Activated naive CD8-positive, alpha-beta T cell treated with anti-CD3 and anti-CD28 coated beads, Interleukin-2, amount 50 U/mL, for 24 hours (primary cell): ENCODE measurements at regions not wholly inside any gene's neighbourhood (a gene's known extent, or its start where the extent isn't known, plus 50 kb on each side); places are given as distances from the start of the nearest gene placed in this dataset.

Experiments
- ATAC-seq: fragments of 150-1000 bp; cut with Tn5 transposase; one replicate; pipeline ENCODE4 v1.10.0; 2021
- DNase-seq: peaks from one replicate; pipeline ENCODE4 v3.0.0; 2021
- H3K27ac Mint-ChIP-seq: one replicate; pipeline ENCODE4 v1.8.0; 2021; ENCODE audit warnings: mild to moderate bottlenecking, mixed read lengths
- H3K27me3 Mint-ChIP-seq: one replicate; pipeline ENCODE4 v1.8.0; 2021; ENCODE audit warnings: mixed read lengths
- H3K36me3 Mint-ChIP-seq: one replicate; pipeline ENCODE4 v1.8.0; 2021; ENCODE audit warnings: low read depth, mixed read lengths
- H3K4me1 Mint-ChIP-seq: one replicate; pipeline ENCODE4 v1.8.0; 2021; ENCODE audit warnings: mixed read lengths
- H3K4me3 Mint-ChIP-seq: one replicate; pipeline ENCODE4 v1.8.0; 2021; ENCODE audit warnings: mild to moderate bottlenecking, moderate library complexity, mixed read lengths
- H3K9me3 Mint-ChIP-seq: one replicate; pipeline ENCODE4 v1.8.0; 2021; ENCODE audit warnings: mixed read lengths

GRCh38 chr20:22775256-22775655, 190.9 kb upstream of the FOXA2 start:
- no peaks in the 10 kb centered on the region for H3K36me3 Mint-ChIP-seq
- no peak overlapping the region for H3K4me3 Mint-ChIP-seq
- DNase-seq (no peak), ATAC-seq (no peak)
- no peak overlapping the region for H3K27ac Mint-ChIP-seq
- H3K4me1 Mint-ChIP-seq: no peaks in the 10 kb centered on the region
- peaks cover 9% of the 10 kb centered on the region for H3K9me3 Mint-ChIP-seq
- peaks cover 1% of the 10 kb centered on the region for H3K27me3 Mint-ChIP-seq

GRCh38 chr20:22775671-22776139, 191.3 kb upstream of the FOXA2 start:
- Mint-ChIP-seq H3K36me3 (no peaks in the 10 kb centered on the region), H3K27me3 (peaks cover 1% of the 10 kb centered on the region), H3K4me3 (no peak overlapping the region), H3K4me1 (no peaks in the 10 kb centered on the region), H3K27ac (no peak overlapping the region), H3K9me3 (peaks cover 9% of the 10 kb centered on the region)
- no peak for ATAC-seq
- no peak for DNase-seq

GRCh38 chr20:22776369-22776768, 192.0 kb upstream of the FOXA2 start:
- H3K4me1 Mint-ChIP-seq: no peaks in the 10 kb centered on the region
- no peak overlapping the region for H3K4me3 Mint-ChIP-seq
- ATAC-seq: no peak
- DNase-seq: no peak
- no peak overlapping the region for H3K27ac Mint-ChIP-seq
- H3K36me3 Mint-ChIP-seq: no peaks in the 10 kb centered on the region
- peaks cover 1% of the 10 kb centered on the region for H3K27me3 Mint-ChIP-seq
- H3K9me3 Mint-ChIP-seq: peaks cover 9% of the 10 kb centered on the region

- H3K27ac Mint-ChIP-seq: no peak overlapping the region
- ATAC-seq (no peak), DNase-seq (no peak)
- H3K36me3 Mint-ChIP-seq: no peaks in the 10 kb centered on the region
- peaks cover 9% of the 10 kb centered on the region for H3K9me3 Mint-ChIP-seq
- no peak overlapping the region for H3K4me3 Mint-ChIP-seq
- H3K27me3 Mint-ChIP-seq: peaks cover 1% of the 10 kb centered on the region
- H3K4me1 Mint-ChIP-seq: no peaks in the 10 kb centered on the region
These were observed 195.5 kb upstream of the FOXA2 start for GRCh38 chr20:22779878-22780277.

GRCh38 chr20:22781869-22782268, 197.5 kb upstream of the FOXA2 start:
- Mint-ChIP-seq H3K27ac (no peak overlapping the region), H3K36me3 (no peaks in the 10 kb centered on the region), H3K9me3 (peaks cover 4% of the 10 kb centered on the region), H3K27me3 (no peaks in the 10 kb centered on the region), H3K4me1 (no peaks in the 10 kb centered on the region), H3K4me3 (no peak overlapping the region)
- ATAC-seq: no peak
- DNase-seq: no peak

- peaks cover 8% of the 10 kb centered on the region for H3K9me3 Mint-ChIP-seq
These were observed 205.3 kb upstream of the FOXA2 start for GRCh38 chr20:22789676-22790075.

DNA sequence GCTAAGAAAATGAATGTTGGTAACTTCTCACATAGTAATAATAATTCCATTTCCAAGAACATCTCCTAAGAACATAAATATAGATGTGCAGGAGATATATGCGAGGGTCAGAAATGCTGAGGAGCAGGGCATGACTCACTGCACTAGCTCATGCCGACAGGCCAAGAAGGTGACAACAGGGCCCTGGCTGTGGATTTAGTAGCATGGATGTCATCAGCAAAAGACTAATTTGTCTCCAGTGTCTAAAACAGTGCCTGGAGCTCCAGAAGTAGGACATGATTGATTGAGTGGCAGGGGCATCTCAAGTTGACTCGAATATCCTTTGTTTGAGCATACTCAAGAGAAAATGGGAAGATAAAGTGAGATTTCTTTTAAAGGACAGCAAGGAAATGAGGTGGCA, 207.0 kb upstream of the FOXA2 start:
- Mint-ChIP-seq H3K36me3 (no peaks in the 10 kb centered on the region), H3K27me3 (no peaks in the 10 kb centered on the region), H3K9me3 (peaks cover 4% of the 10 kb centered on the region), H3K27ac (no peak overlapping the region), H3K4me1 (no peaks in the 10 kb centered on the region), H3K4me3 (no peak overlapping the region)
- DNase-seq (no peak), ATAC-seq (no peak)

More at GRCh38 chr20:22789676-22790075, 205.3 kb upstream of the FOXA2 start:
- Mint-ChIP-seq H3K4me3 (no peak overlapping the region), H3K27ac (no peak overlapping the region), H3K36me3 (no peaks in the 10 kb centered on the region), H3K27me3 (no peaks in the 10 kb centered on the region), H3K4me1 (no peaks in the 10 kb centered on the region)
- ATAC-seq (no peak), DNase-seq (no peak)

DNA sequence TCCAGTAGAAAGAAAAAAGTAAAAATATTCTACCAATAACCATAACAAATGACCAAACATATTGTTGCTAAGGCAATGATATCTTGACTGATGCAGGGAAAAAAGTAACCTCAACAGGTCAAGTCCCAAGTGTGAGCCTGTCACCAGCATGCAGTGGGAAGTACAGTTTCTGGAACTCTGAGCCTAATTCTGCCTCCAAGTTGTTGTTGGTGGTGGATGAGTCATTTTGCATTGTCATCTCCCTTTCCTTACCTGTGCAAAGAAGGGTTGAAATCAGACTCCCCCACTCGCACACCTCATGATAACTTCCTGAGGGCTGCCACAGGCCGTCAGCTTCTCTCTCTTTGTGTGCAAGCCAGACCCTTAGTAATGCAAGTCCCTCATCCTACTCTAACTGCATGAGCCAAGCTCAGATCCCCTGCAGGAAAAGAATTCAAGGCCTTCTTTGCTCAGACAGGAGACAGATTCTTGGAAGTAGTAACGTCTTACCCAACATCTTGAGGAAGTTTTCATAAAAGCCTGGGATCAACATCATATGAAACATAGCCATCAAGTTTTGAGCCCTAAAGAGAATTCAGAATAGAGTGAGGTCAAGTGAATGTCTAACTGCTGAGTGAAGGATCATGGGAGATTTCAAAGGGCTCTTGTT, 207.6 kb upstream of the FOXA2 start:
- H3K27ac Mint-ChIP-seq: no peak overlapping the region
- H3K36me3 Mint-ChIP-seq: no peaks in the 10 kb centered on the region
- DNase-seq (no peak), ATAC-seq (no peak)
- no peak overlapping the region for H3K4me3 Mint-ChIP-seq
- H3K4me1 Mint-ChIP-seq: no peaks in the 10 kb centered on the region
- H3K9me3 Mint-ChIP-seq: peaks cover 4% of the 10 kb centered on the region
- no peaks in the 10 kb centered on the region for H3K27me3 Mint-ChIP-seq

DNA sequence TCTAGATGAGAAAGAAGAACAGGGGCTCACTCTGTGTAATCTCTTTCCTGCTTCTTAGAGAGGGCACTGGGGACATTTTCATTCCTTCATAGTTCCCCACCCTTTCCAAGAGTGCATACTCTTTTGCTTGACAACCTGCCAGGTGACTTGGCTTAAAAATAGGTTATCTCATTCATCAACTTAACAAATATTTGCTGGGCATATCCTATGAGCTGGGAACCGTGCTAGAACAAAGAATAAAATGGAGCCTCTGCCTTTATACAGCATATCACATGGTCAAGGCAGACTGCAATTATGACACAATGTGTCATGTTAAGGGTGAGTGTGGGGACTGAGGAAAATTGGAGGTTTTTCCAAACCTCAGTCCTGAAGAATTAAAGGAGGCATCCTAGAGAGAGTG, 209.8 kb upstream of the FOXA2 start:
- no peak for ATAC-seq
- Mint-ChIP-seq H3K9me3 (peaks cover 4% of the 10 kb centered on the region), H3K36me3 (no peaks in the 10 kb centered on the region)

DNA sequence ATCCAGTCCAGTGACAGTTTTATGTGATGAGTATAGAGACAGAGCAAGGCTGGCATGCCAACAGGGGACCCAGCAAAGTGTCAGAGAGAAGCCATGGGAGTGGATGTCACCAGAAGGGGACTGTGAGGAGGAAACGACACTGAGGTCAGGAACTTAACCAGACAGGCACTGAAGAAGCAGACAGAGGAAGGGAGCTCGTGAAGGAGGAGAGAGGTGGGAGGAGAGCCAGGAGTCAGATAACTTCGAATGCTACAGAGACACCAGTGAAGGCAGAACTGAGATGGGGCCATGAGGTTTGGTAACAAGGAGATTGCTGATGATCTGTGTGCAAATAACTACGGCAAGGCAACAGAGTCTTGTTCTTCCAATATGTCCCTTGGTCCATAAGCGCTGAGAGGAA, 211.1 kb upstream of the FOXA2 start:
- no peaks in the 10 kb centered on the region for H3K27me3 Mint-ChIP-seq
- H3K4me3 Mint-ChIP-seq: no peak overlapping the region
- H3K27ac Mint-ChIP-seq: no peak overlapping the region
- ATAC-seq: no peak
- no peaks in the 10 kb centered on the region for H3K36me3 Mint-ChIP-seq
- H3K9me3 Mint-ChIP-seq: peaks cover 4% of the 10 kb centered on the region
- no peaks in the 10 kb centered on the region for H3K4me1 Mint-ChIP-seq
- DNase-seq: no peak

More for the DNA sequence above, 209.8 kb upstream of the FOXA2 start:
- no peaks in the 10 kb centered on the region for H3K4me1 Mint-ChIP-seq
- no peak for DNase-seq
- no peaks in the 10 kb centered on the region for H3K27me3 Mint-ChIP-seq
- H3K4me3 Mint-ChIP-seq: no peak overlapping the region
- H3K27ac Mint-ChIP-seq: no peak overlapping the region

GRCh38 chr20:22795871-22796270, 211.5 kb upstream of the FOXA2 start:
- no peak overlapping the region for H3K4me3 Mint-ChIP-seq
- ATAC-seq (no peak), DNase-seq (no peak)
- H3K27ac Mint-ChIP-seq: no peak overlapping the region
- no peaks in the 10 kb centered on the region for H3K4me1 Mint-ChIP-seq
- H3K27me3 Mint-ChIP-seq: no peaks in the 10 kb centered on the region
- peaks cover 4% of the 10 kb centered on the region for H3K9me3 Mint-ChIP-seq
- no peaks in the 10 kb centered on the region for H3K36me3 Mint-ChIP-seq

DNA sequence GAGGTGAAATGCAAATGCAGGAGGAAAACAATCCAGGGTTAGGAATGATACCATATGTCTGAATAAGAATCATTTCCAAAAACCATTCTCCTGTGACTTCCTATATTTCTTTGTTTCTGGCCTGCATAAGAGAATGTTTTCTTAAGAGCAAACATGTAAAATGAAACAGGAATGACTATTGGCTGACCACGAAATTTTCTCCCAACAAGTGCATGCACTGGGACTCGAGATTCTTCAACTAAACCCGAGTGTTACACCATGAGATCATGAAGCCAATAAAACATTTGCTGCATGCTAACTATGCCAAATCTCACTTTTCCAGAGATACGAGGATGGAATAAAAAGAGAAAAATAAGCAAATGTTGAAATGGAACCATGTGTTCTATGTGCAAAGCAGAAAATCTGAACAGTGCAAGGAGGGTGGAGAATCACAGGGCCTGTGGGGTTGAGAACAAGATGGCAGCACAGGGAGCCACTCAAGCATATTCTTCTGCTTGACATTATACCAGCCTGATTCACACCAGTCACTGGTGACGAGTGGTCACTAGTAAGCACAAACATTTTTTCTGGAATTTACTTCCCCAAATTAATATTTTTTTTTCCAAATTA, 212.2 kb upstream of the FOXA2 start:
- no peaks in the 10 kb centered on the region for H3K36me3 Mint-ChIP-seq
- no peak overlapping the region for H3K27ac Mint-ChIP-seq
- no peak for DNase-seq
- H3K4me1 Mint-ChIP-seq: no peaks in the 10 kb centered on the region
- H3K9me3 Mint-ChIP-seq: peaks cover 1% of the 10 kb centered on the region
- H3K4me3 Mint-ChIP-seq: no peak overlapping the region
- H3K27me3 Mint-ChIP-seq: no peaks in the 10 kb centered on the region
- ATAC-seq: no peak

GRCh38 chr20:22797103-22797502, 212.7 kb upstream of the FOXA2 start:
- Mint-ChIP-seq H3K27me3 (no peaks in the 10 kb centered on the region), H3K9me3 (no peaks in the 10 kb centered on the region), H3K27ac (no peak overlapping the region), H3K4me3 (no peak overlapping the region), H3K36me3 (no peaks in the 10 kb centered on the region), H3K4me1 (no peaks in the 10 kb centered on the region)
- DNase-seq (no peak), ATAC-seq (no peak)

- Mint-ChIP-seq H3K27ac (no peak overlapping the region), H3K9me3 (no peaks in the 10 kb centered on the region), H3K4me3 (no peak overlapping the region), H3K27me3 (no peaks in the 10 kb centered on the region), H3K4me1 (no peaks in the 10 kb centered on the region), H3K36me3 (no peaks in the 10 kb centered on the region)
- ATAC-seq: no peak
- no peak for DNase-seq
These were observed 215.3 kb upstream of the FOXA2 start for GRCh38 chr20:22799687-22800086.

DNA sequence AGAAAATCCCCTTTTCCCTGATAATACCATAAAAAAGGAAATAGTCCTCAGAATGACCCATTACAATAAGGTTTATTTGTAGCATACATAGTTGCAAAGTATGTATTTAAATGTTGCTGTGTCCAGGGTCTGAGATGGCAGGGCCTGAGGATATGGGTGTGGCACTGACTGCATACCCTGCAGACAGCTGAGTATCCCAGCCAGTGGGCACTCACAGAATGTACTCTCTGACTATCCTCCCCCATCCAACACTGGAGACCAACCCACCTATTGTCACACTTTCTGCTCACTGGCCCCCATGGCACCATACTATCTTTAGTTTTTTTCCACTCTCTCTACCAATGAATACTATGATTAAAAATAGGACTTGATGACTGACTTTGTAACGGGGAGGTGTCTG, 215.8 kb upstream of the FOXA2 start:
- DNase-seq: no peak
- no peaks in the 10 kb centered on the region for H3K36me3 Mint-ChIP-seq
- no peak for ATAC-seq
- H3K9me3 Mint-ChIP-seq: no peaks in the 10 kb centered on the region
- H3K4me3 Mint-ChIP-seq: no peak overlapping the region
- no peaks in the 10 kb centered on the region for H3K27me3 Mint-ChIP-seq
- H3K27ac Mint-ChIP-seq: no peak overlapping the region
- no peaks in the 10 kb centered on the region for H3K4me1 Mint-ChIP-seq
